Activated CD4-positive, alpha-beta memory T cell treated with anti-CD3 and anti-CD28 coated beads for 36 hours (primary cell): ENCODE measurements at regions not wholly inside any gene's neighbourhood (a gene's known extent, or its start where the extent isn't known, plus 50 kb on each side); places are given as distances from the start of the nearest gene placed in this dataset.

ENCODE experiments used
- CTCF ChIA-PET: fragments of 350-600 bp; sonication (Branson Sonifier 250); formaldehyde crosslinking; loops from one replicate; lab custom pipeline; 2021; ENCODE audit warnings: antibody characterized with exemption, inconsistent platforms; lab: Charles Lee
- POLR2A ChIA-PET: fragments of 350-600 bp; sonication (Branson Sonifier 250); formaldehyde crosslinking; loops from one replicate; lab custom pipeline; 2021; ENCODE audit warnings: antibody characterized with exemption; lab: Charles Lee
- DNase-seq: peaks from one replicate; pipeline ENCODE4 v3.0.0-alpha.2; 2020
- H3K27ac Mint-ChIP-seq: one replicate; pipeline ENCODE4 v1.8.0; 2021; ENCODE audit warnings: mixed read lengths
- H3K27me3 Mint-ChIP-seq: one replicate; pipeline ENCODE4 v1.8.0; 2021; ENCODE audit warnings: mixed read lengths
- H3K36me3 Mint-ChIP-seq: one replicate; pipeline ENCODE4 v1.8.0; 2021; ENCODE audit warnings: mixed read lengths
- H3K4me1 Mint-ChIP-seq: one replicate; pipeline ENCODE4 v1.8.0; 2021; ENCODE audit warnings: low read depth, mixed read lengths
- H3K4me3 Mint-ChIP-seq: one replicate; pipeline ENCODE4 v1.8.0; 2021; ENCODE audit warnings: mild to moderate bottlenecking, mixed read lengths
- H3K9me3 Mint-ChIP-seq: one replicate; pipeline ENCODE4 v1.8.0; 2021; ENCODE audit warnings: mixed read lengths
- intact Hi-C: fragments of 100-400 bp; cut with micrococcal nuclease; formaldehyde crosslinking; loops from one replicate; pipeline ENCODE4 v1.15.1; 2023

GRCh38 chr4:35604724-35605123 is 639.6 kb downstream of the ARAP2 start:
- ChIA-PET CTCF (no interaction called here), POLR2A (no interaction called here)
- Mint-ChIP-seq H3K36me3 (no peaks in the 10 kb centered on the region), H3K27ac (no peak overlapping the region), H3K27me3 (no peaks in the 10 kb centered on the region), H3K9me3 (peaks cover 1% of the 10 kb centered on the region), H3K4me1 (no peaks in the 10 kb centered on the region), H3K4me3 (no peak overlapping the region)
- no peak for DNase-seq
- intact Hi-C loops = no loop called here

- ChIA-PET CTCF (no interaction called here), POLR2A (no interaction called here)
- H3K27ac Mint-ChIP-seq = no peak overlapping the region
- H3K27me3 Mint-ChIP-seq = no peaks in the 10 kb centered on the region
- H3K4me3 Mint-ChIP-seq = no peak overlapping the region
- no peak for DNase-seq
- intact Hi-C loops = no loop called here
- no peaks in the 10 kb centered on the region for H3K4me1 Mint-ChIP-seq
- no peaks in the 10 kb centered on the region for H3K36me3 Mint-ChIP-seq
- peaks cover 1% of the 10 kb centered on the region for H3K9me3 Mint-ChIP-seq
Measured at GRCh38 chr4:35608205-35608604, 636.1 kb downstream of the ARAP2 start.

- H3K27ac Mint-ChIP-seq = no peak overlapping the region
- CTCF ChIA-PET = no interaction called here
- intact Hi-C loops = no loop called here
- no peaks in the 10 kb centered on the region for H3K36me3 Mint-ChIP-seq
- no peaks in the 10 kb centered on the region for H3K27me3 Mint-ChIP-seq
- no peak overlapping the region for H3K4me3 Mint-ChIP-seq
- H3K9me3 Mint-ChIP-seq = peaks cover 3% of the 10 kb centered on the region
- no peak for DNase-seq
- POLR2A ChIA-PET = no interaction called here
- H3K4me1 Mint-ChIP-seq = no peaks in the 10 kb centered on the region
Measured at GRCh38 chr4:35614120-35614519, 630.2 kb downstream of the ARAP2 start.

- Mint-ChIP-seq H3K4me3 (no peak overlapping the region), H3K36me3 (no peaks in the 10 kb centered on the region), H3K27ac (no peak overlapping the region), H3K9me3 (peaks cover 5% of the 10 kb centered on the region), H3K4me1 (no peaks in the 10 kb centered on the region), H3K27me3 (no peaks in the 10 kb centered on the region)
- intact Hi-C loops = no loop called here
- no peak for DNase-seq
- ChIA-PET CTCF (no interaction called here), POLR2A (no interaction called here)
Measured at GRCh38 chr4:35639929-35640328, 604.4 kb downstream of the ARAP2 start.

- Mint-ChIP-seq H3K36me3 (no peaks in the 10 kb centered on the region), H3K4me3 (no peak overlapping the region), H3K4me1 (no peaks in the 10 kb centered on the region), H3K27ac (no peak overlapping the region), H3K9me3 (no peaks in the 10 kb centered on the region), H3K27me3 (no peaks in the 10 kb centered on the region)
- DNase-seq = no peak
- POLR2A ChIA-PET = no interaction called here
- CTCF ChIA-PET = no interaction called here
- intact Hi-C loops = no loop called here
Measured at GRCh38 chr4:35643661-35644060, 600.7 kb downstream of the ARAP2 start.

- no peak overlapping the region for H3K27ac Mint-ChIP-seq
- CTCF ChIA-PET = no interaction called here
- no peak for DNase-seq
- no peaks in the 10 kb centered on the region for H3K4me1 Mint-ChIP-seq
- no peaks in the 10 kb centered on the region for H3K36me3 Mint-ChIP-seq
- H3K27me3 Mint-ChIP-seq = no peaks in the 10 kb centered on the region
- H3K4me3 Mint-ChIP-seq = no peak overlapping the region
- intact Hi-C loops = no loop called here
- POLR2A ChIA-PET = no interaction called here
- H3K9me3 Mint-ChIP-seq = no peaks in the 10 kb centered on the region
Measured at GRCh38 chr4:35644591-35644990, 599.7 kb downstream of the ARAP2 start.

GRCh38 chr4:35649011-35649410 is 595.3 kb downstream of the ARAP2 start:
- POLR2A ChIA-PET = no interaction called here
- Mint-ChIP-seq H3K36me3 (no peaks in the 10 kb centered on the region), H3K27me3 (no peaks in the 10 kb centered on the region), H3K9me3 (no peaks in the 10 kb centered on the region), H3K4me1 (no peaks in the 10 kb centered on the region), H3K4me3 (no peak overlapping the region), H3K27ac (no peak overlapping the region)
- intact Hi-C loops = no loop called here
- no peak for DNase-seq
- CTCF ChIA-PET = no interaction called here

GRCh38 chr4:35649778-35650177 is 594.5 kb downstream of the ARAP2 start:
- no peaks in the 10 kb centered on the region for H3K4me1 Mint-ChIP-seq
- intact Hi-C loops = no loop called here
- no peaks in the 10 kb centered on the region for H3K9me3 Mint-ChIP-seq
- no peaks in the 10 kb centered on the region for H3K27me3 Mint-ChIP-seq
- ChIA-PET POLR2A (no interaction called here), CTCF (no interaction called here)
- no peak for DNase-seq
- H3K36me3 Mint-ChIP-seq = no peaks in the 10 kb centered on the region
- no peak overlapping the region for H3K4me3 Mint-ChIP-seq
- no peak overlapping the region for H3K27ac Mint-ChIP-seq

- intact Hi-C loops = no loop called here
- ChIA-PET CTCF (no interaction called here), POLR2A (no interaction called here)
- Mint-ChIP-seq H3K36me3 (no peaks in the 10 kb centered on the region), H3K9me3 (no peaks in the 10 kb centered on the region), H3K27me3 (no peaks in the 10 kb centered on the region), H3K4me1 (no peaks in the 10 kb centered on the region), H3K27ac (no peak overlapping the region), H3K4me3 (no peak overlapping the region)
- no peak for DNase-seq
Measured at GRCh38 chr4:35652197-35652596, 592.1 kb downstream of the ARAP2 start.

GRCh38 chr4:35653451-35653850 is 590.9 kb downstream of the ARAP2 start:
- CTCF ChIA-PET = no interaction called here
- no peak for DNase-seq
- POLR2A ChIA-PET = no interaction called here
- intact Hi-C loops = no loop called here
- H3K4me3 Mint-ChIP-seq = no peak overlapping the region
- no peaks in the 10 kb centered on the region for H3K36me3 Mint-ChIP-seq
- H3K27ac Mint-ChIP-seq = no peak overlapping the region
- H3K4me1 Mint-ChIP-seq = no peaks in the 10 kb centered on the region
- no peaks in the 10 kb centered on the region for H3K27me3 Mint-ChIP-seq
- H3K9me3 Mint-ChIP-seq = no peaks in the 10 kb centered on the region

- Mint-ChIP-seq H3K27ac (no peak overlapping the region), H3K9me3 (no peaks in the 10 kb centered on the region), H3K27me3 (no peaks in the 10 kb centered on the region), H3K4me1 (no peaks in the 10 kb centered on the region), H3K4me3 (no peak overlapping the region), H3K36me3 (no peaks in the 10 kb centered on the region)
- DNase-seq = no peak
- ChIA-PET POLR2A (no interaction called here), CTCF (no interaction called here)
- intact Hi-C loops = no loop called here
Measured at GRCh38 chr4:35673137-35673536, 571.2 kb downstream of the ARAP2 start.

- CTCF ChIA-PET = no interaction called here
- H3K36me3 Mint-ChIP-seq = no peaks in the 10 kb centered on the region
Measured at GRCh38 chr4:35684755-35685154, 559.6 kb downstream of the ARAP2 start.

GRCh38 chr4:35689870-35690269 is 554.4 kb downstream of the ARAP2 start:
- no peaks in the 10 kb centered on the region for H3K36me3 Mint-ChIP-seq
- intact Hi-C loops = no loop called here
- H3K4me3 Mint-ChIP-seq = no peak overlapping the region
- H3K4me1 Mint-ChIP-seq = no peaks in the 10 kb centered on the region
- POLR2A ChIA-PET = no interaction called here
- no peak for DNase-seq
- H3K27me3 Mint-ChIP-seq = no peaks in the 10 kb centered on the region
- no peak overlapping the region for H3K27ac Mint-ChIP-seq
- CTCF ChIA-PET = no interaction called here
- no peaks in the 10 kb centered on the region for H3K9me3 Mint-ChIP-seq

More at GRCh38 chr4:35684755-35685154, 559.6 kb downstream of the ARAP2 start:
- H3K27ac Mint-ChIP-seq = no peak overlapping the region
- peaks cover 16% of the 10 kb centered on the region for H3K9me3 Mint-ChIP-seq
- no peaks in the 10 kb centered on the region for H3K27me3 Mint-ChIP-seq
- no peak for DNase-seq
- H3K4me1 Mint-ChIP-seq = no peaks in the 10 kb centered on the region
- intact Hi-C loops = no loop called here
- POLR2A ChIA-PET = no interaction called here
- H3K4me3 Mint-ChIP-seq = no peak overlapping the region

- Mint-ChIP-seq H3K9me3 (no peaks in the 10 kb centered on the region), H3K4me1 (no peaks in the 10 kb centered on the region), H3K4me3 (no peak overlapping the region), H3K36me3 (no peaks in the 10 kb centered on the region), H3K27me3 (no peaks in the 10 kb centered on the region), H3K27ac (no peak overlapping the region)
- intact Hi-C loops = no loop called here
- ChIA-PET POLR2A (no interaction called here), CTCF (no interaction called here)
- no peak for DNase-seq
Measured at GRCh38 chr4:35690271-35690670, 554.0 kb downstream of the ARAP2 start.
